NCI-H2081 (cell line): ENCODE measurements at regions not wholly inside any gene's neighbourhood (a gene's known extent, or its start where the extent isn't known, plus 50 kb on each side); places are given as distances from the start of the nearest gene placed in this dataset.
"Not testable (repeated sequence)": the region's sequence is repeated elsewhere in the genome, so short reads cannot be mapped to it uniquely, and the experiment has no call there.

Experiments
- DNase-seq, 2 experiments: peaks; one replicate each; lab custom pipeline; 2025; lab: John Stamatoyannopoulos, UW

GRCh38 chr12:88707800-88708199, 127.5 kb upstream of the KITLG start:
- DNase-seq = no peak

DNA sequence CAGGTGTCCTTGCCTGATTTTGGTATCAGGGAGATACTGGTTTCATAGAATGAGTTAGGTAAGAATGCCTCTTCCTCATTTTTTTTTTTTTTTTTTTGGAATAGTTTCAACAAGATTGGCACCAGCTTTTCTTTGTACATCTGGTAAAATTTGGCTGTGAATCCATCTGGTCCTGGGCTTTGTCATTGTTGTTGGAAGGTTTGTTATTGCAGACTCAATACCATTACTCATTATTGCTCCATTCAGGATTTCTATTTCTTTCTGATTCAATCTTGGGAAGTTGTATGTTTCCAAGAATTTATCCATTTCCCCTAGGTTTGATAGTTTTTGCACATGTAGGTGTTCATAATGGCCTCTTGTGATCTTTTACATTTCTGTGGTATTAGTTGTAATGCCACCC, 126.0 kb upstream of the KITLG start:
- DNase-seq = no peak

GRCh38 chr12:88703790-88704189, 123.5 kb upstream of the KITLG start:
- DNase-seq = no peak

DNA sequence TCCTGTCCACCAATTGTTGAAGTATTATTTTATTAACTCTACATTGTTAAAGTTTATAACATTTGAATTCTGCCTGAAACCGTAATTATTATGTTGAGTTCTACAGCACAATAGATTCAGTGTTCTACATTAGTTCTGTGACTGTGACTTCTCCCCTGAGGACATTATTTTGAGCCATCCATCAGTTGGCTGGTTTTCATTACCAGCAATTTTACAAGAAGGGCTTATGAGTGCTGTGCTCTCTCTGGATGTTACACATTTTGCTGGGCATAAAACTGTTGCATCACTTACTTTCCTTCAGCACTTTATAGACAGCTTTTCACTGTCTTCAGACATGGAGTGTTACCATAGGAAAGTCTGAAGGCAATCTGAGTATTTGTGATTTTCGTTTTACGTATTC, 118.2 kb upstream of the KITLG start:
- no peak for DNase-seq

DNA sequence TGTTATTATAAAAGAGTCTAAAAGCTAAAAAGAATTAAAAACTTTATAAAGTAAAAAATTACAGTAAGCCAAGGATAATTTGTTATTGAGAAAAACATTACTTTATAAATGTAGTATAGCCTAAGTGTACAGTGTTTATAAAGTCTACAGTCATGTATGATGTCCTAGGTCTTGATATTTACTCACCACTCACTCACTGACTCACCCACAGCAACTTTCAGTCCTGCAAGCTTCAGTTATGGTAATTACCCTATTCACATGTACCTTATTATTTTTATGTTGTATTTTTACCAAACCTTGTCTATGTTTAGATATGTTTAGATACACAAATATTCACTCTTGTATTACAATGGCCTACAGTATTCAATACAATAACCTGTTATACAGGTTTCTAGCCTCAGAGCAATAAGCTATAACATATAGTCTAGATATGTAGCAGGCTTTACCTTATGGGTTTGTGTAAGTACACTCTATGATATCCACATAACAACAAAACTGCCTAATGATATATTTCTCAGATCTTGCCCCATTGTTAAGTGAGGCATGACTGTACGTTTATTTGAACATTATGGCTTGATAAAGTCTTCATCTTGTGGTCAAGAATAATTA, 113.7 kb upstream of the KITLG start:
- DNase-seq = no peak

DNA sequence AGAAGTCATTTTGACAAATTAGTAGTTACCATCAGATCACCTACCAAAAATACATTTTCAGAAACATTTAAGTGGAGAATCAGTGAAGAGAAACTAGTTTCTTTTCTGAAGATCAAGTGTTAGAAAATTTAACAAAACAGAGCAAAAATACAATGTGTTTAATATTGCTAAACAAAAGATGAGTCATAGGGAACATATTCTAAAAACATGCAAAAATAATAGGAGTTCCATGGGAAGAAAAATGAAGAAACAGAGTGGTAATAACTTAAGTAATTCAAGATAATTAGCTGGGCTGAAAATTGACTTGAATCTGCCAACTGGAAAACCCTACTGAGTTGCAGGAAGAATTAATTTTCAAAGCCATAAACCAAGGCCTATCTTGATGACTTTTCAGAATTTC, 111.5 kb upstream of the KITLG start:
- DNase-seq = no peak

DNA sequence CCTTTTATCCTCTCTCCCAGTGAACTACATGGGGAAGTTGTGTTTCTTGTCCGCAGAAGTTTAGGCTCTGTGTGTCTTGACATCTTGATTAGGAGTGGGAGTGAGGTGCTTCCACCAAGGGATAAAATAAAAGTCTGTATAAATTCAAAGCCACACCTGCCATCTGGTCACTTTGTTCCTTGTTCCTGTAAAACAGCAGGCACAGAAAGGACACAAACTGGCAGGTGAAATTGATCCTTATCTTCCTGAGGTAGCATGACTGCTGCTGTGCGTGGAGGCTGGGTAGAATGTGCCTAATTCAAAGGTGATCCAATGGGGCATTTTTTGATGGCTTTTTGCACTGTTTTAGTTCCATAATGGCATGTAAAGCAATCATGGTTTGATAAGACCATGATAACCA, 104.3 kb upstream of the KITLG start:
- no peak for DNase-seq

DNA sequence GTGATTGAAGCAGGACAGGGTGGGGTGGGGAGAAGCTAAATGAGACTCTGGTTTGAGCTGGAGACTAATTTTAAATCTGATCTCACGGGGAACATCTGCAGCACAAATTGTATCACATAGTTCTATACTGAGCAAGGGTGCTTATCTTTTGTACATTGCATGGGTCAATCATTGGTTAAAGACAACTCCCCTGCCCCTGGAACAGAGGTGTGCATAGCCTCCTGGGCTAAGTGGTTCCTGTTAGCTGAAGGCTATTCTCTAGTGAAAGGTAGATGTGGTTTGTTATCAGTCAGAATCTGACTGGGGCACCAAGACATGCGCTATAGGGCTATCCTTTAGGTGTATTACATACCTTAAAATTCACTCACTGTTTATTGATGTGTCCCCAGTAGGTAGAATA, 103.9 kb upstream of the KITLG start:
- DNase-seq = no peak

- no peak for DNase-seq
These were observed 103.4 kb upstream of the KITLG start for GRCh38 chr12:88683628-88684027.

DNA sequence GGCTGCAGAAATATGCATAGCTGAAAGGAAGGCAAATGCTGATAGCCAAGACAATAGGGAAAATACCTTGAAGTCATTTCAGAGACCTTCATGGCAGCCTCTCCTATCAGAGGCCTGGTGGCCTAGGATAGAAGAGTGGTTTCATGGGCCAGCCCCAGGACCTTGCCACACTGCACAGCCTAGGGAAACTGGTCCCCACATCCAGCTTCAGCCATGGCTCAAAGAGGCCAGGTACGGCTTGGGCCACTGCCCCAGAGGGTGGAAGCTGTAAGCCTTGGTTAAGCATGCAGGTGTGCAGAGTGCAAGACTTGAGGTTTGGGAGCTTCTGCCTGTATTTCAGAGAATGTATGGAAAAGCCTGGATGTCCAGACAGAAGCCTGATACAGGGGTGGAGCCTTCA, 101.0 kb upstream of the KITLG start:
- no peak for DNase-seq

DNA sequence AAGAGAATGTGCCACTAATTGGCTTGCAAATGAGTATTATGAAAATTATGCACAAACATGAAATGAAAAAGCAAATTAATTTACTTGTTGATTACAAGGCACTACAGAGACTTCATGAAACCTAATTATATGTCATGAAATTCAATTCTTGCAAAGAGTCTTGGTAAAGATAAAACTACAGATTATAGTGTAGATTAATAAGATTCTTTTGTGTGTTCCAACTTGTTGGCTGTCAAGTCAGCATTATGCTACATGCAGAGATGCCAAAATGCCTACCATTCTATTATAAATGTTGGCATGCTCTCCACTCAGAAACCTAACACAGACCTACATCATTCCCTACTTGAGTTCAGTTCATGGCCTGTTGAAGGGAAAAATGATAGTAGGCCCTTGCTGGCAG, 97.2 kb upstream of the KITLG start:
- DNase-seq = no peak

- DNase-seq = not testable (repeated sequence)
These were observed 87.3 kb upstream of the KITLG start for GRCh38 chr12:88667615-88668014.

DNA sequence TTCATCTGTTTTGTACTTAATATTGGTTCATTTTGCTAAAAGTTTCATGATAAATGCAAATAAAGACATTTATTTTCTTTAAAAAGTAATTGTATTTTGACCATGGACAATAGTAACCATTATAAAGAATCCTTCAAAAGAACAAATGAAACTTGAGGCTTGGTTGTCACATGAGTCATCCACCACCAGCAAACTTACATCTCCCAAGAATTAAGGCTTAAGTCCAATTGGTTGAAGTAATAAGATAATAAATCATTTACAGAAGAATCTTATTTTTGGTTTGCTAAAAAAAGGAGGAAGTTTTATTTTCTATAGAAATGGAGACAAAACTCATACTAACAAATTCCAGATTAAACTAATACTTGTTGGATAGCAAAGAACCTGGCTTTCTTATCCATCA, 84.8 kb upstream of the KITLG start:
- no peak for DNase-seq

GRCh38 chr12:88662961-88663360, 82.7 kb upstream of the KITLG start:
- no peak for DNase-seq

GRCh38 chr12:88662093-88662492, 81.8 kb upstream of the KITLG start:
- DNase-seq = no peak

- DNase-seq = no peak
These were observed 77.7 kb upstream of the KITLG start for GRCh38 chr12:88658009-88658408.

DNA sequence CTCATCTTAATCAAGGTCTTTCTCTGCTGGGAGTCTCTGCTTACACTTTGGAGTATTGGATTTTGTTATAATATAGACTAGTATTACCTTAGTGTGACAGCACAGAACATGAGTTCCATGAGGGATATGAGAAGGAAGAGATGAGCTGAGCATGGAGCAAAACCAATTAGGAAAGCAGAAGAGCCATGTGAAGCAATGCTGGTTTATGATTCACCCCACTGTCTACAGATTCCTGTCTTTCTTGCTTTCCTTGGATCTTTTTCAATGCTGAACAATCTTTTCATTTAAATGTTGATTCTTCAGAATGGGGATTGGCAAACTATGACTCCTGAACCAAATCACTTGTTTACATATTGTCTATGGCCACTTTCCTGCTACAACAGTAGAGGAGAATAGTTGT, 70.4 kb upstream of the KITLG start:
- DNase-seq = no peak

GRCh38 chr12:88648625-88649024, 68.4 kb upstream of the KITLG start:
- DNase-seq = no peak

DNA sequence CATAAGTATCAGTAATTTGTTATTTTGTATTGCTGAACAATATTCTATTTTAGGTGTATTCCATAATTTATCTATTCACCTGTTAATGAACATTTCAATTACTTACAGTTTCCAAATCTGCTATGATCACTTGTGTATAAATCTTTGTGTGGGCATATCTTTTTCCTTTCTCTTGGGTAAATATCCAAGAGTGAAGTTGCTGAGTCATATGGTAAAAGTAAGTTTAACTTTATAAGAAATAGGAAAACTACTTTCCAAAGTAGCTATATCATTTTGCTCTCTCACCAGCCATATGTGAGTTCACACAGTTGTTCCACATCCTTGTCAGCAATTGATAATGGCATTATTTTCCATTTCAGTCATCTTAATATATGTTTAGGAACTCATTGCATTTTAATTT, 66.6 kb upstream of the KITLG start:
- DNase-seq = no peak

DNA sequence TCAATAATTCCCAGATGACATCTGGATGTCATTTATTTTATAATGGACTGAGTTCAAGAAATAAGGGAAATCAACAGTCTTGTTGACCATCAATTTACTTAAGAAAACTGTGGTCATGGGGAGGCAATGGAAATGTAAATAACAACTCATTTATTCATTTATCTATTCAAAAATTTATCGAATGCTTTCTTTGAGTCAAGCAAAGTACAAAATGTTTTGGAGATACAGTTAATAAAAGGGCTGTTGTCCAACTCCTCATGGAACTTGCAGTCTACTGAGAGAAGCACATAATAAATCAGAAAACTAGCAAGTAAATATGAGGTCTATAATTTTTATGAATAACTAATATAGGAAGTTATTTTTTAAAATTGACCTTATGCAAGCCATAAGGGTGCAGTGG, 65.5 kb upstream of the KITLG start:
- DNase-seq = no peak

- DNase-seq = no peak
These were observed 64.9 kb upstream of the KITLG start for GRCh38 chr12:88644946-88645702.

- DNase-seq = no peak
These were observed 63.4 kb upstream of the KITLG start for GRCh38 chr12:88643685-88644084.

DNA sequence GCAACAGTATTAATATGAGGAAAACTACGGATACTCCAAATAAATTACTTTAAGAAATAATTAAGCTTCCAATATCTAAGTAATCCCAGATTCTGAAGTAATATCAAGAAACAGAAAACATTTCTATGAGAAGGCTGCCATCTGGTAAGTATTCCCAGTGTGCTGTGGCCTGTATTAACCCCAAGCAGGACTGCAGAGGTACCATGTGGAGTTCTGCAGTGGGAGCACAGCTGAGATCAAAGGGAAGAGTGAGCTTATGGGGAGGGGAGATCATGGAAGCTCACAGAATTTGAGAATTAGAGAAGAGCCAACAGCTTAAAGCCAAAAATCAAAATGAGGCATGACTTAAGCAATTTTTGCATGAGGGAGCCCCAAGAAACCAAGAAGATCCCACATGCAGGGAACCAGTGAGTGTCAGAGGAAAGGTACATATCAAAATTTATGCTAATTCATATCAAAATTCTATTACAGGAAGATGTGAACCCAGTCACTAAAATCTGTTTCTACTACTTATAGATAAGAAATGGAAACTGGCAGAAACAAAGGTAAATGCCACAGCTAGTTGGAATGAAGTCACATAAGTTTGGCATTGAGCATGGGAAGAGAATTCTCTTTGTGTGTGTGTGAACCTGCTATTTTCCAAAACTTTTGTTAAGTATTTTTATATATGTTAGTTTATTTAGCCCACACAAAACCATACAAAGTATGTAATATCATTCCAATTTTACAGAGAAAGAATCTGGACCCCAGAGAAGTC, 62.6 kb upstream of the KITLG start:
- DNase-seq = no peak
